DMS53 treated with DMSO at 0.1 percent for 48 hours (cell line): ENCODE measurements at regions not wholly inside any gene's neighbourhood (a gene's known extent, or its start where the extent isn't known, plus 50 kb on each side); places are given as distances from the start of the nearest gene placed in this dataset.

Source experiments
- DNase-seq: peaks from one replicate; lab custom pipeline; 2025; ENCODE audit not compliant: unreplicated experiment; lab: John Stamatoyannopoulos, UW

DNA sequence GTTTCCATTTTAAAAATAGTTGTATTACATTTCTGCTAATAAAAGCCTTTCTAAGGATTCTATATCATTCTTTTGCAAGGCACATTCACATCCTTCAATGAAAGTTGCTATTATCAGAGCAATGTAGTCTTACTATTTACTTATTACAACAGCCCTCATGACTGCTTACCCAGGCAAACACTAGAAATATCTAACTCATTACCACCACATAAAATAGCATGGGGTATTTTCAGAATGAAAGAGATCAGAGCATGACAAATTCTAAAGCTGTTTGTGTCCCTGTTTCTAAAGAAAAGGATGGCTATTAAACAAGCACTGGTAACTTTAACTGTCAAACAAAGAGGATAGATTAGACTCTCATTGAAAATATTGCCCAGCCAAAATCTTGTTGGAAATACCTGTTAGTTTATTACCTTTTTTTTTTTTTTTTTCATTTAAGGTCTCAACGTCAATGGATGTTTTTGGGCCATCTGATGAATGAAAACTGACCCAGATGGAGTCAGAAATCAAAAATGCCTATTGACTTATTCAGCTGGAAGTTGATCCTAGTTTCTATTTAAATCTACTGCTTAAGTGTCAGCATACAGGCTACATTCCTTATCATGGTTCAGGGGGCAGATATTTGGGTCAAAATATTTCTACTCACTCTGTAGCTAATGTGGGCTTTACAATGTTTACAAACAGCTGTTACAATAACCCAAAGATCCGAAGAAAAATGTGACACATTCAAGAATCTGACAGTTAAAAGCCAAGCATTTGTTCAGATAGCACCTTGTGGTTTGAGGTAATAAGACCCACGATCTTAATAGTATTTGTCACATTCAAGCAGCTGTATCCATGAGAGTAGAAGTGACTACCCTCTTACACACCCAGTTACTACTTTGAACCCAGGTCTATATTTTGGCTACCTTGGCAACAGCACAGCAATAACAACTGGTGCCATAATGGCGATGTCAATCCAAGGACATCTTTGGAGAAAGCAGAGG, 554.8 kb upstream of the MEF2C start:
- peak; percentile 26 for DNase-seq

DNA sequence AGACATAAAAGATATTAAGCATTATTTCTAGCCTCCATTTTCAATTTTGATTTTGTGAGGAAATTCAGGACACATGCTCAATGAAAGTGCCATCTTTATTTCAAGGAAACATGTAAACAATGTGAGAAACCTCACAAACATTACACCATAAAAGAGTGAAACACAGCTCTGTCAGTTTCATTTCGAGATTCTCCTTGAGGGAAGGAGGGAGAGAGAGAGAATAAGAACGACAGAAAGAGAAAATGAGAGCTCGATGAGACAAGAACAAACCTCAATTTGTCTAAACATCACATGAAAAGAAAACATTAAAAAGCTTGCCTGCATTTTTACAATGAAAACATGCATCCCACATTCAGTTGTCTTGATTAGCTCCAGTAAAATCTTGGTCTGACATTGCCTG, 553.5 kb upstream of the MEF2C start:
- no peak for DNase-seq

DNA sequence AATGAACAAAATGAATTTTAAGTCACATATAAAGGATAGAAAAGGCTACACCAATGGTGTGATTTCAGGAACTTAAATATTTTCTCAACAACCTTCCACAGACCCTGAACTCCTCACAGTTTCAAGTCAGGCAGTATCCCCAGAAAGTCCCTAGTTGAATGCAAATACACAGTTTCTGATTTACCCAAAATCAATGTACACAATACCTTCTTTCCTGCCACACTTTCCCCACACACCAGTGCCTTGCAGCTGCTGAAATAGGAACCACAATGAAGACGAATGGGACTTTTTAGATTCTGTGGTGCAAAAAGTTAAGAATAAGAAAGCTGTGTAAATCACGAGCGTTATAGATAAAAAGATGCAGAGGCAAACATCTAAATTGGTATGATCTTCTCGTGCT, 552.4 kb upstream of the MEF2C start:
- DNase-seq: no peak

GRCh38 chr5:89428624-89429023, 545.6 kb upstream of the MEF2C start:
- DNase-seq: no peak

GRCh38 chr5:89425062-89425461, 542.1 kb upstream of the MEF2C start:
- DNase-seq: no peak

GRCh38 chr5:89421035-89421434, 538.1 kb upstream of the MEF2C start:
- peak; percentile 82 for DNase-seq

- DNase-seq: no peak
Observed at GRCh38 chr5:89418407-89419085, 535.6 kb upstream of the MEF2C start.

- no peak for DNase-seq
Observed at GRCh38 chr5:89417990-89418389, 535.0 kb upstream of the MEF2C start.

GRCh38 chr5:89417515-89417914, 534.5 kb upstream of the MEF2C start:
- DNase-seq: no peak

DNA sequence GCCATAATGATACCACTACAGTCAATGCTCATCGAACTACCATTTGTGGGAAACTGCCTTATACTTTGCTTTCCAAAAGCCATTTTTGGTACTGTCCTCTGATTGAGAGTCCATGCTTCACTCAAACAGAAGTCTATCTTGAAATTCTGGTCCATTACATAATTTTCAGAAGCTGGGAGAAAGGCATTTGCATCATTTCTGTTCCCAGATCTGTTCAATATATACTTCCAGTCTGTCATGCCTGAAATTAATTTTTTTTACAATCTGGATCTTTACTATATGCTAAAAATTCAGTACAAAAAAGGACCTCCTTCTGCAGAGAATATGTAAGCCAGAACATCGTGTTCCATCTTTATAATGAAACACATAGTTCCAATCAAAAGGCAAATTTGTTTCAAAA, 528.9 kb upstream of the MEF2C start:
- no peak for DNase-seq

DNA sequence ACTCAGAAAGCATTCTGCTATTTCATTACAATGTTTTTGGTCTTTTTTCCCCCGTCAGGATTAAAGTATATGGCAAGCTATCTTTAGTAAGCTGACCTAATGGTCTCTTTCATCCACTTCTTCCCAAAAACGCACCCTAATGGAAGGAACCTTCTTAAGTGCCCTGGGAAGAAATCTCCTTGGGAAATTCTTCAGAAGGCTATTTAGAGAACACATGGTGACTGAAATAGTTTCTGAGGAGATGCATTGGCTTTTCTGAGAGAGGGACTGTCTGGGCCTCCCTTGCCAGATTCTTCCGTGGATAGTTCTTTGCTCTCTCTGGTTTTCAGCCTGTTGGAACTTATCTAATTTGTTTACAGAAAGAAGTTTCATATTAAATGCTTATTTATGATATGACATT, 524.1 kb upstream of the MEF2C start:
- no peak for DNase-seq

DNA sequence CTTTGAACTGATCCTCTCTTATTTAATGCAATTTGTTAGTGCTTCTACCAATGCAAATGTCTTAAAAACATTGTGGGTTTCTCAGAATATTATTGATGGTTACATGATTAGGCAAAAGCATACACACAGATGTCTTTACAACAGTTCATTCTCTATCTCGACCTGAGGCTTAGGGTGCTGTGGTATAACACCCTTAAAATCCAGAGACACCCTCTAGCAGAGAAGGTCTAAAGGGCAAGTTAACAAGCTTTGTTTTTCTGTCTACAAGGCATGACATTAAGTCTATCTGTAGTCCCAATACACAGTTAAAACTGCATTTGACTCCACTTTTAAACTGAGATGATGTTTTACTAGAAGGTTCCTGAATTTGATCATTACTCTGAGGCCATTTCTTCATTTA, 518.7 kb upstream of the MEF2C start:
- no peak for DNase-seq

DNA sequence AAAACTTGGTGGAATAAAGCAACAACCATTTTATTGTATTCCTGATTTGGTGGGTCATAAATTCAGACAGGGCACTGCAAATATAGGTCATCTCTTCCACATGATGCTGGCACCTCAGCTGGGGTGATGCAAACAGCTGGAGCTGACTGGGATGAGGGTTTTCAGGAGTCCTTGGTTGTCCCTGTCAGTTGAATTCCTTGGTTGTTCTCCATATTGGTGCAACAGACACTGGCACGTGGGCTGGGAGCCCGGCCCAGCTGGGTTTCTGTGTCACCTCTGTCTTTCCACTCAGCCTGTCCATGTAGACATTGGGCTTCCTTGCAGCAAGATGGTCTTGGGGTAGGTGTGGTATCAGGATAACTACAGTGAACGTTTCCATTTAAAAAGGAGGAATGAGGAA, 518.0 kb upstream of the MEF2C start:
- no peak for DNase-seq

DNA sequence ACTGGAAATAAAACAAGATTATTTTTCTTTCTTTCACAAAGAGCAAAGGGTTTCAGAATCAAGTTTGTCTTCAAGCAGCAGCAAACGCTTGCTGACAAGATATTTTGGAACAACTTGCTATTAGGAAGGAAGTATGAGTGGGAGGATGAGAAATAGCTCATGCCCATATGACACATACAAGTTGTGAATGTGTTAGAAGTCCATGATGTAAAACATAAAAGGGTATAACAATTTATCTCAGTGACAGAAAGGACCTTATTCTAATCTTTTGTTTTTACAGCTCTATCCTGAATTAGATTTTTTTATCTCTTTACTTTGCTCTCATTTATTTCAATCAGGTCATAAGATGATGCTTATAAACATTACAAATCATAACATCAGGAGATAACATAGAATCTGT, 516.6 kb upstream of the MEF2C start:
- DNase-seq: no peak

GRCh38 chr5:89397096-89397495, 514.1 kb upstream of the MEF2C start:
- DNase-seq: no peak

GRCh38 chr5:89396278-89396954, 513.4 kb upstream of the MEF2C start:
- no peak for DNase-seq

- no peak for DNase-seq
Observed at GRCh38 chr5:89395111-89395510, 512.1 kb upstream of the MEF2C start.

- DNase-seq: no peak
Observed at GRCh38 chr5:89388872-89389271, 505.9 kb upstream of the MEF2C start.

- DNase-seq: no peak
Observed at GRCh38 chr5:89384391-89384790, 501.4 kb upstream of the MEF2C start.

GRCh38 chr5:89380635-89381034, 497.7 kb upstream of the MEF2C start:
- DNase-seq: no peak

- no peak for DNase-seq
Observed at GRCh38 chr5:89377767-89378455, 494.9 kb upstream of the MEF2C start.
